A673 (cell line): ENCODE measurements at regions not wholly inside any gene's neighbourhood (a gene's known extent, or its start where the extent isn't known, plus 50 kb on each side); places are given as distances from the start of the nearest gene placed in this dataset.

ENCODE experiments used
- BruUV-seq: library from RNA; stranded (reverse); fragments of 400-500 nt; replicated peaks from 2 replicates; lab custom pipeline; 2021; lab: Mats Ljungman, UMichigan
- CTCF ChIA-PET: fragments of 300-600 bp; sonication (Branson Sonifier 250); formaldehyde crosslinking; loops from one replicate; lab custom pipeline; 2022; ENCODE audit warnings: antibody characterized with exemption; lab: Charles Lee
- POLR2A ChIA-PET: fragments of 300-600 bp; sonication (Branson Sonifier 250); formaldehyde crosslinking; loops from one replicate; lab custom pipeline; 2022; ENCODE audit warnings: antibody characterized with exemption; ENCODE audit not compliant: low non-redundant PET; lab: Charles Lee
- DNase-seq: peaks from one replicate; pipeline ENCODE4 v3.0.0-alpha.2; 2015; ENCODE audit warnings: low spot score
- H3K27ac ChIP-seq: fragments of 200-600 bp; sonication (generic); 2 replicates; pipeline ENCODE4 v1.5.1; 2016; ENCODE audit warnings: mixed run types, low read depth, mild to moderate bottlenecking, mixed read lengths, antibody characterized with exemption, low read length; ENCODE audit not compliant: poor library complexity, severe bottlenecking
- H3K27me3 ChIP-seq: fragments of 200-600 bp; sonication (generic); replicated peaks from 2 replicates; pipeline ENCODE4 v1.6.1; 2017; ENCODE audit warnings: mixed run types, low read depth, mild to moderate bottlenecking, mixed read lengths, antibody characterized with exemption, low read length; ENCODE audit not compliant: insufficient read depth, poor library complexity
- H3K36me3 ChIP-seq: fragments of 200-600 bp; sonication (generic); 2 replicates; pipeline ENCODE4 v1.6.1; 2016; ENCODE audit warnings: mixed run types, mild to moderate bottlenecking, mixed read lengths, antibody characterized with exemption, low read length; ENCODE audit not compliant: insufficient read depth, poor library complexity, severe bottlenecking
- H3K4me1 ChIP-seq: fragments of 200-600 bp; sonication (generic); 2 replicates; pipeline ENCODE4 v1.6.1; 2017; ENCODE audit warnings: mixed run types, mild to moderate bottlenecking, mixed read lengths, antibody characterized with exemption, low read length; ENCODE audit not compliant: insufficient read depth, poor library complexity, severe bottlenecking
- H3K4me3 ChIP-seq: fragments of 200-600 bp; sonication (generic); 2 replicates; pipeline ENCODE4 v1.5.1; 2016; ENCODE audit warnings: low read depth, mixed run types, mild to moderate bottlenecking, mixed read lengths, low read length; ENCODE audit not compliant: poor library complexity, severe bottlenecking
- H3K9me3 ChIP-seq: fragments of 200-600 bp; sonication (generic); 2 replicates; pipeline ENCODE4 v1.6.1; 2016; ENCODE audit warnings: mixed run types, low read depth, mild to moderate bottlenecking, mixed read lengths, antibody characterized with exemption, low read length; ENCODE audit not compliant: poor library complexity, severe bottlenecking
- EZH2 ChIP-seq: fragments of 200-600 bp; sonication (generic); IDR thresholded peaks from 2 replicates; pipeline ENCODE4 v1.6.1; 2017; ENCODE audit warnings: borderline replicate concordance, low read depth, mild to moderate bottlenecking, mixed read lengths, antibody characterized with exemption, low read length; ENCODE audit not compliant: poor library complexity, severe bottlenecking
- intact Hi-C: fragments of 100-400 bp; cut with micrococcal nuclease; formaldehyde crosslinking; loops from one replicate; pipeline ENCODE4 v1.10.0; 2022; ENCODE audit not compliant: unreplicated experiment
- TF ChIP-seq, protein P1 (sequence below): fragments of 300-800, 200-600 bp; sonication (generic); conservative IDR thresholded peaks from 2 replicates; pipeline ENCODE4 v1.5.1; 2017; ENCODE audit warnings: low read depth, mild to moderate bottlenecking, antibody characterized with exemption, low read length, moderate library complexity, mixed read lengths

DNA sequence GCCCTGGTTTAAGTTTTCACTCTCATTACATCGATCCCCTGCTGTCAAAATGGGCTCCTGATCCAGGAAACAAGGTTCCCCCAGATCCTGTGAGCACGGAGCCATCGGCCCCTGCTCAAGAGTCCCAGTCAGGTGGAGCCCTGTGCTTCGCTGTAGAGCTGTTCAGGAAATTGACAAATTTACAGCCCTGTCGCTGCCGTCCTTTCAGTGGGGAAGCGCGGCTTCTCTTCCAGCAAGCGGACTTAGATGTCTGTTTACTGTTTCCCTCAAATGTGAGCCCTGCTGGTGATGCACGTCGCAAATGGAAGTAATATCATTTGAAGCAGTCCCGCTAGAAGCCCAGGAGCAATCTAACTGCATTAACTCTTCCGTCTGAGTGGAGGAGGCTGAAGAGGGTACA lies 760.9 kb upstream of the WWC1 start:
- no peak for TF ChIP-seq EZH2
- TF ChIP-seq, protein P1, sequence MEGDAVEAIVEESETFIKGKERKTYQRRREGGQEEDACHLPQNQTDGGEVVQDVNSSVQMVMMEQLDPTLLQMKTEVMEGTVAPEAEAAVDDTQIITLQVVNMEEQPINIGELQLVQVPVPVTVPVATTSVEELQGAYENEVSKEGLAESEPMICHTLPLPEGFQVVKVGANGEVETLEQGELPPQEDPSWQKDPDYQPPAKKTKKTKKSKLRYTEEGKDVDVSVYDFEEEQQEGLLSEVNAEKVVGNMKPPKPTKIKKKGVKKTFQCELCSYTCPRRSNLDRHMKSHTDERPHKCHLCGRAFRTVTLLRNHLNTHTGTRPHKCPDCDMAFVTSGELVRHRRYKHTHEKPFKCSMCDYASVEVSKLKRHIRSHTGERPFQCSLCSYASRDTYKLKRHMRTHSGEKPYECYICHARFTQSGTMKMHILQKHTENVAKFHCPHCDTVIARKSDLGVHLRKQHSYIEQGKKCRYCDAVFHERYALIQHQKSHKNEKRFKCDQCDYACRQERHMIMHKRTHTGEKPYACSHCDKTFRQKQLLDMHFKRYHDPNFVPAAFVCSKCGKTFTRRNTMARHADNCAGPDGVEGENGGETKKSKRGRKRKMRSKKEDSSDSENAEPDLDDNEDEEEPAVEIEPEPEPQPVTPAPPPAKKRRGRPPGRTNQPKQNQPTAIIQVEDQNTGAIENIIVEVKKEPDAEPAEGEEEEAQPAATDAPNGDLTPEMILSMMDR: no peak
- no peak overlapping the region for H3K4me3 ChIP-seq
- no peak overlapping the region for H3K27ac ChIP-seq
- no peak for DNase-seq
- BruUV-seq: no TSS peak
- no peaks in the 10 kb centered on the region for H3K36me3 ChIP-seq
- intact Hi-C loops: no loop called here
- ChIA-PET POLR2A (no interaction called here), CTCF (no interaction called here)
- no peaks in the 10 kb centered on the region for H3K27me3 ChIP-seq
- H3K9me3 ChIP-seq: no peaks in the 10 kb centered on the region
- no peaks in the 10 kb centered on the region for H3K4me1 ChIP-seq

DNA sequence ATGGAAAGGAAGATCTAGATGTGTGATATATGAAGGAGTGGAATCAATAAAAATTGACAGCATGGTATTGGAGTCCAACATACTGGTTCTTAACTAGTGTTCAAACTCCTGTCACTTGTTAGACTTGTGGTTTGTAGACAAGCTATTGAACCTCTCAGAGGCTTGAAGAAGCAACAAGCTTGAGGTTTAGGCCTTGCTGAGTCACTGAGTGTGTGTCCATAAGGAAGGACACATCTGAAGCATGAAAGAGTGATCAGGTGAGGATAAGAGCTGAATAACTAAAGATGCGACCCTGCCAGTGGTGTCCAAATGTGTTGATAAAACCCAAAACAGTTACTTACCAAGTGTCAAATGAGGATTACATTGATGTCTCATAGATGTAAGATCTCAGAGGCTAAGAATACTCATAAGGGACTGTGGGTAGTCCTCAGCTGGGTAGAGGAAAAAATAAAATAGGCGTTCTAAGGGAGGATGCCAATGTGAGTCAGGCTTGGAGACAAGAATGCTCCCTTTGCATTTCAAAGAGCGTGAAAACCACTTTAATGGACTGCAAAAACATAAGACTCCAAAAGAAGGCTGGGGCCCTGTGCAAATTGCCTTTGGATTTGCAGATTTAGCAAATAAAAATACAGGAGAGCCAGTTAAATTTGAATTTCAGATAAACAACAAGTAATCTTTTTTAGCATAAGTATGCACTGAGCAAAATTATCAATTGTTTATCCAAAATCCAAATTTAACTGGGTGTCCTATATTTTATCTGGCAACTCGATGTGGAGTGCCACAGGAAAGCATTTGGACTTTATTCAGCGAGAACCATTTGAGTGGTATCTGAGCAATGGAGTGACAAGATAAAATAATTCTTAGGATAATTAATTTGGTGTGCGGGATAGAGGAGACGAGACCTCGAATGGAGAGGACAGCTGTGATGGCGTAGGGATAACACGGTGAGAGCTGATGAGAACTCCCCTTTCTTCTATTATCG lies 757.3 kb upstream of the WWC1 start:
- no peaks in the 10 kb centered on the region for H3K9me3 ChIP-seq
- H3K27me3 ChIP-seq: no peaks in the 10 kb centered on the region
- TF ChIP-seq, protein P1: no peak
- TF ChIP-seq EZH2: no peak
- BruUV-seq: no TSS peak
- POLR2A ChIA-PET: no interaction called here
- no peaks in the 10 kb centered on the region for H3K4me1 ChIP-seq
- intact Hi-C loops: no loop called here
- H3K36me3 ChIP-seq: no peaks in the 10 kb centered on the region
- H3K4me3 ChIP-seq: no peak overlapping the region
- CTCF ChIA-PET: no interaction called here
- no peak overlapping the region for H3K27ac ChIP-seq
- no peak for DNase-seq

DNA sequence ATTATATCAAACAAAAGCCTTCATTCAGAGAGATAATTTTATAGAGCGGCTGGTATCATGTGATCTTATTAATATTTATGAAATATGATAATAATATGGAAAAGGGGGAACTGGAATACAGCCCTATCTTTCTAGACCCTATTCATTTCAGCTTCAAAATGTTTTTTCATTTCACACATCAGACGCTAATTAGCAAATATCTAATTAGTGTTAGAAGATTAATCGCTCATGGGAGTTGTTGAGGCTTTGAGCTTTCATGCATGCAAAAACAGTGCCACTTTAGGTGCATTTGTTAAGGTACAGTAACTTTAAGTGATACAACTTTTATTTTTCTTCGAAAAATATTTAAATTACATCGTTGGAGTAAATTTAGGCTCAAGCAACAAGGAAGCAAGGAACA lies 751.7 kb upstream of the WWC1 start:
- Histone ChIP-seq H3K4me3 (no peak overlapping the region), H3K27me3 (no peaks in the 10 kb centered on the region), H3K9me3 (no peaks in the 10 kb centered on the region), H3K27ac (no peak overlapping the region), H3K36me3 (no peaks in the 10 kb centered on the region), H3K4me1 (peaks cover 16% of the 10 kb centered on the region)
- CTCF ChIA-PET: no interaction called here
- TF ChIP-seq EZH2: no peak
- TF ChIP-seq, protein P1: no peak
- no TSS peak for BruUV-seq
- POLR2A ChIA-PET: no interaction called here
- intact Hi-C loops: no loop called here
- DNase-seq: no peak
